ENCODE measurements at regions not wholly inside any gene's neighbourhood (a gene's known extent, or its start where the extent isn't known, plus 50 kb on each side); places are given as distances from the start of the nearest gene placed in this dataset.

GRCh38 chr16:60329108-60329507 is 1595.0 kb upstream of the GOT2 start:
- no peak for DNase-seq

DNA sequence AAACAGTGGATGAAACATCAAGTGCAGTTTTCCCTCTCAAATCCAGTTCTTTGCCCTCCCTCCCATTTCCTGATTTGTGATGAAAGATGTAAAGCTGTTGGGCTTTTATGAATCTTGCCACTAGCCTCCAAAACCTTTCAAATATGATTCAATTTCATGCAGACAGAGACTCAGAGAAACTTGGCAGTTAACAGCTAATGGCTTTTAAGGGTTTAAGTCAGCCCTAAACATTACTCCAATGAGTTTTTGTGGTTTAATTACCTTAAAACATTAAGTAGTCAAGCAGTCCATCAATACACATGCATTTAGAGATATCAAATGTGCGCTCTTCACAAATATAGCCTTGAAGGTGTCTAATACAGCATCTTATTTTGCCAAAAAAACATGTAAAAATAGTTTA is 1594.0 kb upstream of the GOT2 start:
- no peak for DNase-seq

- no peak for DNase-seq
These were observed 1584.4 kb upstream of the GOT2 start for GRCh38 chr16:60318486-60318885.

GRCh38 chr16:60310846-60311445 is 1576.8 kb upstream of the GOT2 start:
- DNase-seq, result no peak

GRCh38 chr16:60304720-60305119 is 1570.6 kb upstream of the GOT2 start:
- no peak for DNase-seq

- DNase-seq, result no peak
These were observed 1570.0 kb upstream of the GOT2 start for GRCh38 chr16:60304066-60304465.

GRCh38 chr16:60302676-60303075 is 1568.6 kb upstream of the GOT2 start:
- no peak for DNase-seq

- DNase-seq, result no peak
These were observed 1568.1 kb upstream of the GOT2 start for GRCh38 chr16:60302261-60302660.

GRCh38 chr16:60299241-60299776 is 1565.2 kb upstream of the GOT2 start:
- DNase-seq, result no peak

- no peak for DNase-seq
These were observed 1561.3 kb upstream of the GOT2 start for GRCh38 chr16:60295451-60295850.

DNA sequence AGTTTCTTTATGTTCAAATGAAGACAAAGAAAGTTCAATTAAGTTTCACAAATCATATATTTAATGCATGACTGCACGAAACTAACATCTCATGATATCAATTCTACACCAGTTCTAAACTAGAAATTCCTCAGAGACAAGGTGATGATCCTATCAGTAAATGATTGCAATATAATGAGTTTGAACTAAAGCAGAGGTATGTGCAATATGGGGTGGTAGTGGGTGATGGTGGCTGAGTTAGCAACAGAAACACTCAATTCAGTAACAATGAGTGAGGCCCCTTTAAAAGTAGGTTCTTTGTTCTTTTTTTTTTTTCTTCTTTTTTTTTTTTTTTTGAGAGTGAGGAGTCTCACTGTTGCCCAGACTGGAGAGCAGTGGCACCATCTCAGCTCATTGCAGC is 1551.7 kb upstream of the GOT2 start:
- no peak for DNase-seq

DNA sequence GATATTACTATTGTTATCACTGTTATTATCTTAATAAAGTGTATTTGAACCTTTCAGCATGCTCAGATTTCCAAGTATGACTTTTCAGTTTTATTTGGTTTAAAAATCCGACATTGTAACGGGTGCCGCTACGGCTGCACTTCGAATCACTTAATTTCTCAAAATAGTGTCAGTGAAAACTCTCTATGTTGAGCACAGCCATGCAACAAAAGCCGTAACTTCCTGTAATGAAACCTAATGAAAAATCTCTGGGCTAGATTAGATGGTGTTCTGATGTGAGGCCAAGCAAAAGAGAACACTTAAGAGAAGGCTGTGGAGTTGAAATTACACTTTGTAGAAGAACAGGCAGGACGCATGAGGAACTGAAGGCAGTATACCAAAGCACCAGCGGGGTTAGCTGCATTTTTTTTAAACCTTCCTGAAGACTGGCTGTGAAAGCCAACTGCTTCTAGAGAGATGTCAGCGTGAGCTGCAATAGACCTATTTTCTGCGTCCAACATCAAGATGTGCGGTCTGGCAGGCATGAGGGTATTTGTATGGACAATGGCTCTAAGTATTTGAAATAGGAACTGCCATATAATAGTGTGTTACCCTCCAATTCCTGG is 1545.0 kb upstream of the GOT2 start:
- DNase-seq, result no peak

GRCh38 chr16:60274431-60275019 is 1540.4 kb upstream of the GOT2 start:
- no peak for DNase-seq

DNA sequence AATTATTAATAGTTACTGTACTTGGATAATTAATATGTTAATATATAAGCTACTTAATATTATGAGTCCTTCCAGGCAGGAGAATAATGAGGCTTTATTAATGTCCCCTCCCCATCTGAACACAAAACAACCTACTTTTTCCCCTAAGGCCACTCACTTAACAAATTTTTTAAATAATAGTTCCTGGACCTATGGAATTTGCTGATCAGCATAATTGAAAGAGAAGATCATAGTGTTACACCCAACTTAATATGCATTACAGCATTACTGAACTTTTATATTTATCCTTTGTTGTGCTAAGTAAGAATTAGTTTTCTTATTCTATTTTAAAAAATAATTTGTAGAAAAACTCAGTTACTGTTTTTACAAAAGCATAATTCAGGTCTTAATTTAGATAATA is 1537.7 kb upstream of the GOT2 start:
- no peak for DNase-seq

- DNase-seq, result no peak
These were observed 1537.1 kb upstream of the GOT2 start for GRCh38 chr16:60271025-60271771.

GRCh38 chr16:60261425-60261824 is 1527.3 kb upstream of the GOT2 start:
- DNase-seq, result no peak

DNA sequence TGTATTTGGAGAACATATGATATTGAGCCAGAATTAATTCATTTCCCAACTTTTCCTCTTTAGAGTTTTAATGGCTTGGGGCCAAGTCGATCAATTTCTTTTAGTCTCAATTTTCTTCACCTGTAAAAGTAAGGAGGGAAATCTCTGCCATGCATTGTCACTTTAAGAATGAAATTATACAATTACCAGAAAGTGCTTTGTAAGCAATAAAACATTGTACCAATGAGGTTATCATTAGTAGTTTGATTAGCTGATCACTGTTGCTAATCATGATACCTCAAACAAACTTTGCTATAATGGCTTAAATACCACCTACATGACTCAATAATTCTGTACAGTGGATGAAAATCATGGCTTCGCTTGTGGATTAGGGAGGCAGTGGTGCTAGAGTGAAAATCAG is 1525.8 kb upstream of the GOT2 start:
- DNase-seq, result no peak

DNA sequence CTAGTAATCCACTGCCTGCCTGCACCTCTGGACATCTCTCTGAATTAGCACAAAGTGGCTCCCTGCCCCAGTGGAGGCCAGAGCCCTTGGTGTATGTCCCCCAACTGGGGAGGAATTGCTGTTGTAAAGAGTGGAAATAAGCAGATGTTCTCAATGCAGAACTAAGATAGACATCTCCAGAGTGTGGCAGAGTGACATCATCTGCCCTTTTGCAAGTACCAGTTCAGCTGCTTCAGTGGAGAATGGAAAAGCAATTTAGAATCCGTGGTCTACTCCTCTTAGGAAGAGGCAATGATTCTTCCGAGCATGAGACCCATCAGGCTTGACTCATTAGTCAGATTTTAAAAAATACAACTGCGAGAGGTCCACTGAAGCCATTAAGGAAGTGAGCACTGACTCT is 1512.0 kb upstream of the GOT2 start:
- no peak for DNase-seq

DNA sequence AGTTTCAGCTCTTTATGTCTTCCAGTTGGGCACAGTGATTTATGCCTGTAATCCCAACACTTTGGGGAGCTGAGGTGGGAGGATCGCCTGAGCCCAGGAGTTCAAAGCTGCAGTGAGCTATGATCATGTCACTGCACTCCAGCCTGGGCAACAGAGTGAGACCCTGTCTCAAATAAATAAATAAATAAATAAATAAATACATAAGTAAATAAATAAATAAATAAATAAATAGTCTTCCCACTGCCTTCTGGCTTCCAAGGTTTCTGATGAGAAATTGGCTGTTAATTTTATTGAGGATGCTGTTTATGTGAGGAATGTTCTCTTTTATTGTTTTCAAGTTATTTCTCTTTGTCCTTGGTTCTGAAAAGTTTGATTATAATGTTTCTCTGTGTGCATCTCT is 1507.6 kb upstream of the GOT2 start:
- DNase-seq, result no peak

- no peak for DNase-seq
These were observed 1496.5 kb upstream of the GOT2 start for GRCh38 chr16:60230666-60231065.

DNA sequence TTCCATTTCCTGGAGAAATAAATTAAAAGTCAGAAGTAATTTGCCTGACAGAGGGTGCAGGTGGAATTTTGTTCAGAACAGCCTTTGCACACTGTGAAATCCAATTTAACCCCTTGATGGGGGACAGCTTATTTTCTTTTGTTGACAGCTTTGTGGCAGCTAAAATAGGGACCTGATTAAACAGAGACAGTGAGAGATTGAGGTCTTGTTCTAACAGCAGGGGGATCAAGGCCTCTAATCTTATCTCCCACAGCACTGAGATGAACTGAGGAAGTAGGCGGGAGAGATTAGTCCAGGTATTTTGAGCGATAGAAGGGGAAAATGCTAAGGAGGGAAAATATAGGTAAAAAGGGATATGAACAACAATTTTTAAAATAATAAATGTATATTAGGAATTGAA is 1491.4 kb upstream of the GOT2 start:
- DNase-seq, result no peak

GRCh38 chr16:60217787-60218186 is 1483.7 kb upstream of the GOT2 start:
- no peak for DNase-seq

- DNase-seq, result no peak
These were observed 1480.2 kb upstream of the GOT2 start for GRCh38 chr16:60214311-60214710.

GRCh38 chr16:60206516-60206915 is 1472.4 kb upstream of the GOT2 start:
- no peak for DNase-seq

All from CD4-positive, alpha-beta T cell treated with Interleukin-4 for 1 hour (primary cell).